GM12865 (cell line): ENCODE measurements at regions not wholly inside any gene's neighbourhood (a gene's known extent, or its start where the extent isn't known, plus 50 kb on each side); places are given as distances from the start of the nearest gene placed in this dataset.
"Not testable (repeated sequence)": the region's sequence is repeated elsewhere in the genome, so short reads cannot be mapped to it uniquely, and the experiment has no call there.

Source experiments
- DNase-seq: peaks from one replicate; pipeline ENCODE4 v3.0.0; 2010; ENCODE audit warnings: low read depth
- H3K4me3 ChIP-seq: 2 replicates; pipeline ENCODE4 v1.5.1; 2011; ENCODE audit warnings: mild to moderate bottlenecking, low read depth, low read length, control low read depth
- TF ChIP-seq, protein P1 (sequence below): IDR thresholded peaks from 2 replicates; pipeline ENCODE4 v1.5.1; 2011; ENCODE audit warnings: low read length, control low read depth, low read depth, inconsistent platforms; ENCODE audit not compliant: insufficient read depth; ENCODE audit errors: missing control alignments

DNA sequence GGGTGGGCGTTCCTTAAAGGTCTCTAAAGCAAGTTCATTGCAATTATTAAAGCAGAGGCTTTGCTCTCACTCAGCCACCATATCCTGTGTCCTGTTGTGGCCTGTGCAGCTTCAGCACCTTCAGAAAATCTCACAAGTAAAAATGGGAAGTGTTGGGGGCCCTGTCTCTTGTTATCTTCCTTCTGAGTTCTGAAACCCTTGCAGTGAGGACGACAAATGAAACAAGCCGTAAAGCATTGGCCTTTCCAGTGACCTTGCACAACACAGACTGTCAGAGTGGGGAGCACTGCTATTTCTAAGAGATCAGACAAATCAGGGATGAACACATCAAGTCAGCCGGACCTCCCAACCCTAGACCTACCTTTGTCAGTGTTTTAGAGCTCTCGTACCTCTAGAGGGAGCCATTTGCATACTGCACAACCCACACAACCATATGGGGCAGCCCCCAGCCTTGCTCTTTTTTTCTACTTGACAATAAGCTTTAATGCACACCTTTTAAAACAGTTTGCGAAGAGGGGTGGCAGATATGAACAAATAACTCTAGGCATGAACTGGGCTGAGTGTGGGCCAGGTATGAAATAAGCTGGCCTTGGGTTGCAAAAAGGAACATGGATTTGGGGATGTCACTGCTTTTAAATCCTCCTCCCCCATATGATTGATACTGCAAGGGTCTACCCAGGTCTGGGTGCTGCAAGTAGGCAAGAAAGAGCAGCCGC, 89.8 kb downstream of the KATNIP start:
- peak; percentile 63 for DNase-seq
- H3K4me3 ChIP-seq: no peak overlapping the region
- TF ChIP-seq, protein P1, sequence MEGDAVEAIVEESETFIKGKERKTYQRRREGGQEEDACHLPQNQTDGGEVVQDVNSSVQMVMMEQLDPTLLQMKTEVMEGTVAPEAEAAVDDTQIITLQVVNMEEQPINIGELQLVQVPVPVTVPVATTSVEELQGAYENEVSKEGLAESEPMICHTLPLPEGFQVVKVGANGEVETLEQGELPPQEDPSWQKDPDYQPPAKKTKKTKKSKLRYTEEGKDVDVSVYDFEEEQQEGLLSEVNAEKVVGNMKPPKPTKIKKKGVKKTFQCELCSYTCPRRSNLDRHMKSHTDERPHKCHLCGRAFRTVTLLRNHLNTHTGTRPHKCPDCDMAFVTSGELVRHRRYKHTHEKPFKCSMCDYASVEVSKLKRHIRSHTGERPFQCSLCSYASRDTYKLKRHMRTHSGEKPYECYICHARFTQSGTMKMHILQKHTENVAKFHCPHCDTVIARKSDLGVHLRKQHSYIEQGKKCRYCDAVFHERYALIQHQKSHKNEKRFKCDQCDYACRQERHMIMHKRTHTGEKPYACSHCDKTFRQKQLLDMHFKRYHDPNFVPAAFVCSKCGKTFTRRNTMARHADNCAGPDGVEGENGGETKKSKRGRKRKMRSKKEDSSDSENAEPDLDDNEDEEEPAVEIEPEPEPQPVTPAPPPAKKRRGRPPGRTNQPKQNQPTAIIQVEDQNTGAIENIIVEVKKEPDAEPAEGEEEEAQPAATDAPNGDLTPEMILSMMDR: peak; percentile 74

DNA sequence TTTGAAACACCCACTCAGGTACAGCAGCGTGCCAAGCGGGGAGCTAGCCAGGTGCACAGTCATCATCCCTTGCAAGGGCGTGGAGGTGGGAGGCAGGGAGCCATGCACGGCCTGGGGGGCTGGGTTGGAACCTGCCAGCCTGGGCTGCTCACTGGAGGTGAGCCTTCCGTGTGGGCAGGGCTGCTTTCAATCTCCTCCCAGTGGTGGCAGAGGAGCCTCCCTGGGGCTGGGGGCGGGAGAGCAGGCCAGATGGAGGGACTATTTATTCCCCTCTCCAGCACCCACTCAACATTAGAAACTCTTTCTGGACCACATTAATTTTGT, 90.3 kb downstream of the KATNIP start:
- no peak for DNase-seq
- H3K4me3 ChIP-seq: no peak overlapping the region
- TF ChIP-seq, protein P1: no peak

DNA sequence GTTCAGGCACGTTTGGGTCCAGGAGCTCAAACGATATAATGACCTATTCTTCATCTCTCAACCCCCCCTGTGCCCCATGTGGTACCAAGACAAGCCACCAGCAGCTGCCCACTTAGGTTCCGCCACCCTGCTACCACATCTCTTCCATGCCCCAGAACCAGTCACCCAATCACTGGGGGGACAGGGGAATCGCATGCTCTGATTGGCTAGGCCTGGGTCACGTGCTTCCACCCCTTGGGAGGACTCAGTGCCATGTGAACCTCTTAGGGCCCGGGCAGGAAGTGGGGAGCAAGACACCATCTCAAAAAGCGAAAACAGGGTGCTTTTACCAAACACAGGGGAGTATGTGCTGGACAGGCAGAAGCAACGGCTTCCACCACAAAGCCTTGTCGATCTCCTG, 91.3 kb downstream of the KATNIP start:
- DNase-seq: no peak
- H3K4me3 ChIP-seq: no peak overlapping the region
- TF ChIP-seq, protein P1: no peak

DNA sequence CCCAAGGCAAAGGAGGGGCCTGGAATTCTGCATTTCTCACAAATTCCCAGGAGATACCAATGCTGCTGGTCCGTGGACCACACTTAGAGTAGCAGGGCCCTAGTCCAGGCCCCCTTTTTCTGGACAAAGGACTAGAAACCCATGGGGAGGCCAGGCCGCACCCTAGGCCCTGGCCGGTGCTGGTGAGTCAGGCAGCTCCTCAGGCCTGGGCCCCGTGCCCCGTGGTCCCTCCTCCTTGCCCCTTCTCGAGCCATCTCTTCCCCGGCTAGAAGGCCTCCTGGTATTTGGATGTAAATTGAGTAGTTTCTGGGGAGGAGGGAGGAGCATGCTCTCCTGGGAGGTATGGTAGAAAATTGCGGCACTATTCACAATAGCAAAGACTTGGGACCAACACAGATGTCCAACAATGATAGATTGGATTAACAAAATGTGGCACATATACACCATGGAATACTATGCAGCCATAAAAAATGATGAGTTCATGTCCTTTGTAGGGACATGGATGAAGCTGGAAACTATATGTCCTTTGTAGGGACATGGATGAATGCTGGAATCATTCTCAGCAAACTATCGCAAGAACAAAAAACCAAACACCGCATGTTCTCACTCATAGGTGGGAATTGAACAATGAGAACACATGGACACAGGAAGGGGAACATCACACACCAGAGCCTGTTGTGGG, 91.9 kb downstream of the KATNIP start:
- H3K4me3 ChIP-seq, DNase-seq: not testable (repeated sequence)

DNA sequence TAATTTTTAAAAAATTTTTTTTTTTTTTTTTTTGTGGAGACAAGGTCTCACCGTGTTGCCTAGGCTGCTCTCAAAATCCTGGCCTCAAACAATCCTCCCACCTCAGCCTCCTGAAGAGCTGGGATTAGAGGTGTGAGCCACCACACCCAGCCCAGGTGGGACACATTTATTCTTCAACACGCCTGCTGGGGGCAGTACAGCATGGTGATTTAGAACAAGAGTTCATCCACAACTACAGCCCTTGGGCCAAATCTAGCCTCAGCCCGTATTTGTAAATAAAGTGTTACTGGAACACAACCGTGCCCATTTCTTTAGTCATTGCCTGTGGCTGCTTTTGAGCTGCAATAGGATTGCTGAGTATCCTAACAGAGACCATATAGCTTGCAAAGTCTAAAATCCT, 92.8 kb downstream of the KATNIP start:
- DNase-seq: peak; percentile 28
- TF ChIP-seq, protein P1: peak; percentile 13
- H3K4me3 ChIP-seq: no peak overlapping the region

DNA sequence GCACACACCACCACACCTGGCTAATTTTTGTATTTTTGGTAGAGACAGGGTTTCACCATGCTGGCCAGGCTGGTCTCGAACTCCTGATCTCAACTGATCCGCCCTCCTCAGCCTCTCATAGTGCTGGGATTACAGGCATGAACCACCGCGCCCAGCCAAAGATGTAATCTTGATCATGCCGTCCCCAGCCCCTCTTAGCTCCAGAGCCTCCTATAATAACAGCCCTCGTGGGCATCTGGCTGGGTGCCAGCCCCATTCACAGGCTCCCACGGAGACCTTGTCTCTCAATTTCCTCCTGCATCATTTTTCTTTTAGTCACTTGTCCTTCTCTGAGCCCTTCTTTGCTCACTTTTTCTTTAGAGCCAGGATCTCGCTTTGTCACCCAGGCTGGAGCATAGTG, 94.2 kb downstream of the KATNIP start:
- no peak overlapping the region for H3K4me3 ChIP-seq
- DNase-seq: no peak
- TF ChIP-seq, protein P1: no peak

DNA sequence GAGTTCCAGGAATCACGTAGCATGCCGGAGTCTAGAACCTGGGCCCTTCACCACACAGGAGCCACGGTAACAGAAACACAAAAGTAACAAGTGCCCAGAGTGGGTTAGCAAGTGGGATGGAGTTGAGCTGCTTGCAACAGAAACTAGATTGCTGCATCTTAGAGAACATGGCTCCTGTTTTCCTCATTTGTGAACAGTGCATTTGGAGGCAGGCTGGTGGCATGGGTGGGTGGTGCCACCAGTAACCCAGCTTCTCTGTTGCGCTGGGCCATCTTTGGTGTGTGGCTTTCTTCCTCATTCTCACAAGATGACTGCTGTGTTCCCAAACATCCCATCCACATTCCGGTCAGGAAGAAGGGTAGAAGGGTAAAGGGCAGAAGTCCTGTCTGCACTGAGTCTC, 95.5 kb downstream of the KATNIP start:
- DNase-seq: no peak
- TF ChIP-seq, protein P1: no peak

More for the DNA sequence above, 95.5 kb downstream of the KATNIP start:
- no peak overlapping the region for H3K4me3 ChIP-seq
